ENCODE measurements at regions not wholly inside any gene's neighbourhood (a gene's known extent, or its start where the extent isn't known, plus 50 kb on each side); places are given as distances from the start of the nearest gene placed in this dataset.
"Not testable (repeated sequence)": the region's sequence is repeated elsewhere in the genome, so short reads cannot be mapped to it uniquely, and the experiment has no call there.

GRCh38 chr9:135373820-135374219, 105.8 kb upstream of the PPP1R26 start:
- no peak for DNase-seq (ENCODE audit: low spot score)

- no peak for DNase-seq (ENCODE audit: low spot score)
Observed at GRCh38 chr9:135374591-135374990, 105.0 kb upstream of the PPP1R26 start.

- DNase-seq (ENCODE audit: low spot score), result no peak
Observed at GRCh38 chr9:135375001-135375400, 104.6 kb upstream of the PPP1R26 start.

DNA sequence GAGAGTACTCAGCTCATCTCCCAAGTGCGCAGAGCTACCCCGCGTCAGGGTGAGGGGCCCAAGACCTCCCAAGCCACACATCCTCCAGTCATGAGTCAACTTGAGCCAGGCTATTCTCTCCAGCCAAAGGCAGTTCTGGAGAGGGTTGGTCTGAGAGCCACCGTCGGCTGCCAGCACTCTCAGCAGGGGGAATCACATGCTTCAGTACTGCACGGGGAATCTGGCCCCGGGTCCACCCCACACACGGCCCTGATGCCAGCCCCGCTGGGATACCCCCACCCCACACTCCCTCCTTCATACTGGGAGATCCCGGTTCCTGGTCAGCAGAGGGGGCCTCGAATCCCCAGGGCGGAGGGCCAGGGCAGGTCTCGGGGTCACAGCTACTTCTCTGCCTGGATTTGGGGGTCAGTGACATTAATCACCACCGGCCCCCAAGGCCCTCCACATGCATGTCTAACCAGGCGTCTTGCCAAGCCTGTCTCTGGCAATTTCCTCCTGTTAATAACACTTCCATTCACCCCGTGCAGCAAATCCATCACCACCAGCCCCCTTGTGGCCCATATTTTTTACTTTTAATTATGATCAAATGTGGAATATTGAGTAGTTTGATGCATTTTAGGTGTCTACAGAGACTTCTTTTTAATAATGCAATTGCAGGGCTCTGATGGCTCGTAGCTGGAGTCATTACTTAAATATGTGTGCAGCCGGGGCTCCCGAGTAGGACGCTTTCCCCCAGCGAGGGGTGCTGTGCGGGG, 102.9 kb upstream of the PPP1R26 start:
- no peak for DNase-seq (ENCODE audit: low spot score)

- no peak for DNase-seq (ENCODE audit: low spot score)
Observed at GRCh38 chr9:135377431-135377830, 102.2 kb upstream of the PPP1R26 start.

GRCh38 chr9:135378751-135379150, 100.8 kb upstream of the PPP1R26 start:
- no peak for DNase-seq (ENCODE audit: low spot score)

DNA sequence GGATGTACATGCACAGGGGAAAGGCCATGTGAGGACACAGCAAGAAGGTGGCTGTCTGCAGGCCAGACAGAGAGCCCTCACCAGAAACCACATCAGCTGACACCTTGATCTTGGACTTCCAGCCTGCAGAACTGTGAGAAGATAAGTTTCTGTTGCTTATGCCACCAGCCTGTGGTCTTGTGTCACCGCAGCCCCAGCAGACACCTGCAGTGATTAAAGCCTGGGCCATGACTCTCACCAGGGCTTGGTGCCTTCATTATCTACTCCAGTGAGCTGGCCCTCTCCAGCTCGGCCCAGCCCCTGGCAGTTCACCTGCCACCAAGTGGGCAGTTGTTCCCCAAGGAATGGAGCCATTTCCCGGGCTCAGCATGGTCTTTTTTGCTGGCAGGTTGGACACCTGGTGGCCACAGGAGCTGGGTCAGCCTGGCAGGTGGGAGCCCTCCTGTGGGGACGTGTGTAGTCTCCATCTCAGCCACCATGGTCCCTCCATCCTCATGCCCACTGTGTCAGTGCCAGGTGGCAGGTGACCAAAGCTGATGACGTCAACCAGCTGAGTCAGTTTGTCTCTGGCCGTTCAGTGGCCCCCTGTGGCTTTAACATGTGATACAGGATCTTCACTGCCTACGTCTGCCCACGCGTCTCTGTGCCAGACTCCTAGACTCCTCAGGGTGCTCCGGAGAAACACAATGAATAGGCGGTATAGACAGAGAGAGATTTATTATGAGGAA, 99.9 kb upstream of the PPP1R26 start:
- DNase-seq (ENCODE audit: low spot score), result no peak

- DNase-seq (ENCODE audit: low spot score), result no peak
Observed at GRCh38 chr9:135380311-135380960, 99.1 kb upstream of the PPP1R26 start.

DNA sequence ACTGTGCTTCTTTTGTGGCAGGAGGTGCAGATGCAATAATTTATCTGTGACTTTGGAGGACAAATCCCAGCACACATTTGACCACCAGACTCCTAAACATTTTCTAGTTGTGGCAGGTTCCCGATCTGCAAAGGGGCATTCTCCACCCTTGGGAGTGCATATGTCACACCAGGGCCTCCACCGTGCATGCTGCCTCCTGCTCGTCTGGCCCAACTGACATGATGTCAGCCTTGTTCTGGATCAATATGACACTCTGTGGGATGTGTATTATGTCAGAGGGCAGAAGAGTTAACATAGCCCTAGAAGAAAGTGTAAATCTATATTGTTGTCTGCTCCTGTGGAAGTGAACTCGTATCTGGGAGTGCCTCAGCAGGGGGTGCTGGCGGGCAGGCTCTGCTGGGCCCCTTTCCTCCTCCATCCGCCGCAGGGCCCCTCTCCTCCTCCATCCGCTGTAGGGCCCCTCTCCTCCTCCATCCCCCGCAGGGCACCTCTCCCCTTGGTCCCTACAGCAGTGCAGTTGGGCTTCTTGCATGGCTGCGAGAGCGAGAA, 97.7 kb upstream of the PPP1R26 start:
- no peak for DNase-seq (ENCODE audit: low spot score)

- DNase-seq (ENCODE audit: low spot score), result no peak
Observed at GRCh38 chr9:135384226-135384625, 95.4 kb upstream of the PPP1R26 start.

- not testable (repeated sequence) for DNase-seq (ENCODE audit: low spot score)
Observed at GRCh38 chr9:135384815-135385405, 94.7 kb upstream of the PPP1R26 start.

DNA sequence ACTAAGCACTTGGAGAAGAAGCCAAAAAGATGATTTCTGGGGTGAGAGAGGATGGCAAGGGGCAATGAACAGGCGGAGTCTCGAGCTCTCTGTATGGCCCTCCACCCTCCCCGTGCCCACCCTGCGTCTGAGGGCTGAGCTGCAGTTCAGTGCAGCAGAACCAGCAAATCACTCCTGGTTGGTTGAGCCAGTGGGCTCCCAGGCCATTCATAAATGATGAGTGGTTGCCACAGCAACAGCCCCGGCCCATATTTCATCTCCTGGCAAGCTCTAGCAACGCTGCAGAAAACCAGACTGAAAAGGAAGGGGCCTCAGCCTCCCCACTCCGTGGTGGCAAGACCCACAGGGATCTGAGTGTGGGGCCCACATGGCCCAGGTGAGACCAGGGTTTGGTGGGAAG, 93.8 kb upstream of the PPP1R26 start:
- DNase-seq (ENCODE audit: low spot score), result no peak

DNA sequence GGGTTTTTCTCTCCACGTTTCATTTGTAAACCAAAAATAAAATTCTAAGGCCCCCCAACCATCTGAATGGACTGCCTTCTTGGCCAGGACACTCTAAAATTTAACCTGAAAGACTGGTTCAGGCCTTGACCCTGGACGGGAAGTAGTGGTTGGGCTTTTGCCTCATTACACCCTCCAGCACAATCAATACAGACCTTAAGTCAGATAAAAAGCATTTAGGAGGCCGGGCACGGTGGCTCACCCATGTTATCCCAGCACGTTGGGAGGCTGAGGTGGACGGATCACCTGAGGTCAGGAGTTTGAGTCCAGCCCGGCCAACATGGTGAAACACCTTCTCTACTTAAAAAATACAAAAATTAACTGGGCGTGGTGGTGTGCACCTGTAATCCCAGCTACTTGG, 91.6 kb upstream of the PPP1R26 start:
- no peak for DNase-seq (ENCODE audit: low spot score)

DNA sequence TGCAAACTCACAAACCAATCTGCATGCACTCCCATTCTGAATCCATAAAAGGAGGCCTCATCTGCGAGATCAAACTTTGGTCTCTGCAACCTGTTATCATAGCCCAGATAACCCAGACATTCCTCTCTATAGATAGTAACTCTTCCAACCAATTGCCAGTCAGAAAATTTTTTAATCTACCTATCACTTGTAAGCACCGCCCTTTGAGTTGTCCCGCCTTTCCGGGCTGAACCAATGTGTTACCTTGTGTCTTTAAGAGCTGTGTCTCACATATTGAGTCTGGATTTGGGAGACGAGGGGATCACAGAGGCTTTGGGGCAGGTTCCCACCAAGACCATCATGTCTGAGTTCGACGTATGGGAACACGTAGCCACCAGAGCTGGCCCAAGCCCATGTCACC, 91.1 kb upstream of the PPP1R26 start:
- no peak for DNase-seq (ENCODE audit: low spot score)

DNA sequence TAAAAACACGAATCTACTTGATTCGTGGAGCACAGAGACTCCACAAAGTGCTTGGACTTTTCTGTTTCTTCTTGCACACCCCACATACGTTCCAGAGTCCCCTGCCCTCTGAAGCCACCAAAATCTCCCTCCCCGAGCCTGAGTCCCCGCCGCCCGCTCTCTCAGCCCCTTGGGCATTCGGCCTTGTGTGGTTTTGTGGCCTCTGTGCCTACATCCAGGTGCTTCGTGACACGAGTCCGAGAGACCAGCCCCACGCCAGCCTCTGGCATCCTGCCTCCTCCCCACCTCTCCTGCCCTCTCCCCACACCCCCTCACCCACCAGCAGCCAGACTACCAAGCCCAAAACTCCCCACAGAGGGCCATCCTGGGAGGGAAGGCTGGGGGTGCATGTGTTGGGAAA, 87.8 kb upstream of the PPP1R26 start:
- no peak for DNase-seq (ENCODE audit: low spot score)

GRCh38 chr9:135392511-135392910, 87.1 kb upstream of the PPP1R26 start:
- no peak for DNase-seq (ENCODE audit: low spot score)

- no peak for DNase-seq (ENCODE audit: low spot score)
Observed at GRCh38 chr9:135394131-135394530, 85.5 kb upstream of the PPP1R26 start.

- no peak for DNase-seq (ENCODE audit: low spot score)
Observed at GRCh38 chr9:135394699-135395645, 84.6 kb upstream of the PPP1R26 start.

GRCh38 chr9:135397142-135397541, 82.4 kb upstream of the PPP1R26 start:
- no peak for DNase-seq (ENCODE audit: low spot score)

DNA sequence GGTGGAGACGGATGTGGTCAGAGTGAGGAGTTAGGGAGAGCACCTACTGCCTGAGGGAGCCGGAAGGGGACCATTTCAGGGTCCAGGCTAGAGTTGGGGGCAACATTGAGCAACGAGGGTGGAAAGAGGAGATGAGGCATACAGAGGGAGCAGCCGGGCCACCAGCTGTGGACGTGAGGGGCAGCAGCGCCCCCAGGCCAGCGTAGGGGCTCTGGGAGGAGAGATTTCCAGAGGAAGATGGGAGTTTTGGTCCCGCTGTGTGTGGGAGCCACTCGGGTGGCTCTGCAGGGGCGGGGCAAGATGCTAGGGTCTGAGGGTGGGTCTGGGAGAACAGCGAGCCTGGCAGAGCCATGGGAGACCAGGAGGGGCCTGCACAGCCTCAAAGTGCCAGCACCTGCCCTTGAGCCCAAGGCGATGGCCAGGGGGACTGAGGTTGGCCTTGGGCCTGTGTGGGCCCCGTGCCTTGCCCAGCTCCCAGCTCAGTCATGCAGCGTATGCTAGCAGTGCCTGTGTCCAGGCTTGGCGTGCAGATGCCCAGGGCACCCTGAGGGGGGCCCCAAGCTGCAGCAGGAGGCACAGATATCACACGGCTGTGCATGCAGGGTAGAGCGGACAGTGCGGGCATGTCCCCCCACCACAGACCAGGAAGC, 80.5 kb upstream of the PPP1R26 start:
- no peak for DNase-seq (ENCODE audit: low spot score)

Measured in mesenteric fat pad (tissue), 1 donor.